ENCODE measurements at regions not wholly inside any gene's neighbourhood (a gene's known extent, or its start where the extent isn't known, plus 50 kb on each side); places are given as distances from the start of the nearest gene placed in this dataset.

DNA sequence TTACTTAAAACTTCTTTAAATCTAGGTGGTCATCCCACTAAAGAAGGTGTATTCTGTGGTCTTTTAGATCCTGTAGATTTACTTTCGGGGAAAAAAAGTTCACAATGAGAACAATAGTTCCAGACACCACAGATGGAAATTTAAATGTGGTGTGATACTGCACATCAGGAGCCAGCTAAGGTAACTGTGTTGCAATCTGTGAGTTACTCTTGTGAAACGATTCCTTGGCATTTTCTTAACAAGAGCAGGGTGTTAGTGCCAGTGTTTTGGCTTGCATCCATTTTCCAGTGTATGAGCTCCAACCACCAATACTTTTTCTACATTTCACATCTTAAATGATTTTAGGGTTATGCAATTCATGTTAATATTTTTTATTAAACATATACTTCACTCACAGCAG, 674.5 kb downstream of the CETN3 start:
- TF ChIP-seq, protein P1, sequence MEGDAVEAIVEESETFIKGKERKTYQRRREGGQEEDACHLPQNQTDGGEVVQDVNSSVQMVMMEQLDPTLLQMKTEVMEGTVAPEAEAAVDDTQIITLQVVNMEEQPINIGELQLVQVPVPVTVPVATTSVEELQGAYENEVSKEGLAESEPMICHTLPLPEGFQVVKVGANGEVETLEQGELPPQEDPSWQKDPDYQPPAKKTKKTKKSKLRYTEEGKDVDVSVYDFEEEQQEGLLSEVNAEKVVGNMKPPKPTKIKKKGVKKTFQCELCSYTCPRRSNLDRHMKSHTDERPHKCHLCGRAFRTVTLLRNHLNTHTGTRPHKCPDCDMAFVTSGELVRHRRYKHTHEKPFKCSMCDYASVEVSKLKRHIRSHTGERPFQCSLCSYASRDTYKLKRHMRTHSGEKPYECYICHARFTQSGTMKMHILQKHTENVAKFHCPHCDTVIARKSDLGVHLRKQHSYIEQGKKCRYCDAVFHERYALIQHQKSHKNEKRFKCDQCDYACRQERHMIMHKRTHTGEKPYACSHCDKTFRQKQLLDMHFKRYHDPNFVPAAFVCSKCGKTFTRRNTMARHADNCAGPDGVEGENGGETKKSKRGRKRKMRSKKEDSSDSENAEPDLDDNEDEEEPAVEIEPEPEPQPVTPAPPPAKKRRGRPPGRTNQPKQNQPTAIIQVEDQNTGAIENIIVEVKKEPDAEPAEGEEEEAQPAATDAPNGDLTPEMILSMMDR (IDR thresholded peaks at IDR 0.05), result no peak
- TF ChIP-seq SIN3A (IDR thresholded peaks at IDR 0.05; ENCODE audit: borderline replicate concordance, insufficient read depth, low read depth, low read length) (no peak), TCF7L2 (IDR thresholded peaks at IDR 0.05; ENCODE audit: low read depth, low read length) (no peak), POLR2AphosphoS5 (IDR thresholded peaks at IDR 0.05; ENCODE audit: low read depth, low read length) (no peak)
